ENCODE measurements at regions not wholly inside any gene's neighbourhood (a gene's known extent, or its start where the extent isn't known, plus 50 kb on each side); places are given as distances from the start of the nearest gene placed in this dataset.

DNA sequence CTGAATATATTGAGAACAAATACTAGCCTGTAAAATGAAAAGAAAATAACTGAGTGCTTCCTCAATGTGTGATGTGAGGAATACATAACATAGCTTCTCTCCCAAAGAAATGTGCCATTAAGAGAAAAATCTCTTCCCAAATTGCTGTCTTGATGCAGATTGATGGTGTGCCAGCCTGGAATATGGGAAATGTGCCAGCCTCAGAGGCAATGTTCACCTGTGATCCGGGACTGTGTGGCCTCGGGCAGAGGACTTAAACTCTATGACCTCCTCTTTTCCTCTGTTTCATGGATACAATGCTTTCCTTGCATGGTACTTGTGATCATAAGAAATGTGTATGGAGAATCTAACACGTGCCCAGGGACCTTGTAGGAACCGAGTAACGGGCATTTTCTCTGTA lies 370.9 kb downstream of the DIRAS2 start:
- TF ChIP-seq ZNF473 (tag by site-specific recombination; IDR thresholded peaks at IDR 0.05) (no peak), ZNF146 (tag by site-specific recombination; IDR thresholded peaks at IDR 0.05) (no peak), ZBTB1 (tag by site-specific recombination; IDR thresholded peaks at IDR 0.05) (no peak), CTCF (tag by site-specific recombination; IDR thresholded peaks at IDR 0.05) (no peak), ZNF791 (tag by site-specific recombination; IDR thresholded peaks at IDR 0.05) (no peak)
- TF ChIP-seq, protein P1, sequence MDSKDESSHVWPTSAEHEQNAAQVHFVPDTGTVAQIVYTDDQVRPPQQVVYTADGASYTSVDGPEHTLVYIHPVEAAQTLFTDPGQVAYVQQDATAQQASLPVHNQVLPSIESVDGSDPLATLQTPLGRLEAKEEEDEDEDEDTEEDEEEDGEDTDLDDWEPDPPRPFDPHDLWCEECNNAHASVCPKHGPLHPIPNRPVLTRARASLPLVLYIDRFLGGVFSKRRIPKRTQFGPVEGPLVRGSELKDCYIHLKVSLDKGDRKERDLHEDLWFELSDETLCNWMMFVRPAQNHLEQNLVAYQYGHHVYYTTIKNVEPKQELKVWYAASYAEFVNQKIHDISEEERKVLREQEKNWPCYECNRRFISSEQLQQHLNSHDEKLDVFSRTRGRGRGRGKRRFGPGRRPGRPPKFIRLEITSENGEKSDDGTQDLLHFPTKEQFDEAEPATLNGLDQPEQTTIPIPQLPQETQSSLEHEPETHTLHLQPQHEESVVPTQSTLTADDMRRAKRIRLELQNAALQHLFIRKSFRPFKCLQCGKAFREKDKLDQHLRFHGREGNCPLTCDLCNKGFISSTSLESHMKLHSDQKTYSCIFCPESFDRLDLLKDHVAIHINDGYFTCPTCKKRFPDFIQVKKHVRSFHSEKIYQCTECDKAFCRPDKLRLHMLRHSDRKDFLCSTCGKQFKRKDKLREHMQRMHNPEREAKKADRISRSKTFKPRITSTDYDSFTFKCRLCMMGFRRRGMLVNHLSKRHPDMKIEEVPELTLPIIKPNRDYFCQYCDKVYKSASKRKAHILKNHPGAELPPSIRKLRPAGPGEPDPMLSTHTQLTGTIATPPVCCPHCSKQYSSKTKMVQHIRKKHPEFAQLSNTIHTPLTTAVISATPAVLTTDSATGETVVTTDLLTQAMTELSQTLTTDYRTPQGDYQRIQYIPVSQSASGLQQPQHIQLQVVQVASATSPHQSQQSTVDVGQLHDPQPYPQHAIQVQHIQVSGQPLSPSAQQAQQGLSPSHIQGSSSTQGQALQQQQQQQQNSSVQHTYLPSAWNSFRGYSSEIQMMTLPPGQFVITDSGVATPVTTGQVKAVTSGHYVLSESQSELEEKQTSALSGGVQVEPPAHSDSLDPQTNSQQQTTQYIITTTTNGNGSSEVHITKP (tag by site-specific recombination; IDR thresholded peaks at IDR 0.05), result no peak
